ENCODE measurements at regions not wholly inside any gene's neighbourhood (a gene's known extent, or its start where the extent isn't known, plus 50 kb on each side); places are given as distances from the start of the nearest gene placed in this dataset.

DNA sequence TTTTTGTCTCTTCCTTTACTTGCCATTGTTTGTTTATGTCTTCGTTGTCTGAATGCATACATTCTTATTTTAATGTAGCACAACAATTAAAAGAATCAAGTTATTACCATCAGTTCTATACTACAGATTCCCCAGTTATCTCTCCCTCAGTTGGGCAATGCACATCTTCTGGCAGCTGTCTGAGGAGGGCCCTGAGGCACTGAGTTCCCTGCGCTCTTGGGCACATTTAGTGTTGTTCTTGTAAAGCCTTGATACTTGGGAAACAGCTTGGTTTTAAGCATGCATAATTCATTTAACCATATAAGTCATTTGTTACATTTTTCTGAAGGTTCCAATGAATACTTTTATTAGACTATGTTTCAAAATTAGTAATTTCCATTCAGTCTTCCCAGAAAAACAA is 117.9 kb downstream of the C6orf118 start:
- TF ChIP-seq, protein P1, sequence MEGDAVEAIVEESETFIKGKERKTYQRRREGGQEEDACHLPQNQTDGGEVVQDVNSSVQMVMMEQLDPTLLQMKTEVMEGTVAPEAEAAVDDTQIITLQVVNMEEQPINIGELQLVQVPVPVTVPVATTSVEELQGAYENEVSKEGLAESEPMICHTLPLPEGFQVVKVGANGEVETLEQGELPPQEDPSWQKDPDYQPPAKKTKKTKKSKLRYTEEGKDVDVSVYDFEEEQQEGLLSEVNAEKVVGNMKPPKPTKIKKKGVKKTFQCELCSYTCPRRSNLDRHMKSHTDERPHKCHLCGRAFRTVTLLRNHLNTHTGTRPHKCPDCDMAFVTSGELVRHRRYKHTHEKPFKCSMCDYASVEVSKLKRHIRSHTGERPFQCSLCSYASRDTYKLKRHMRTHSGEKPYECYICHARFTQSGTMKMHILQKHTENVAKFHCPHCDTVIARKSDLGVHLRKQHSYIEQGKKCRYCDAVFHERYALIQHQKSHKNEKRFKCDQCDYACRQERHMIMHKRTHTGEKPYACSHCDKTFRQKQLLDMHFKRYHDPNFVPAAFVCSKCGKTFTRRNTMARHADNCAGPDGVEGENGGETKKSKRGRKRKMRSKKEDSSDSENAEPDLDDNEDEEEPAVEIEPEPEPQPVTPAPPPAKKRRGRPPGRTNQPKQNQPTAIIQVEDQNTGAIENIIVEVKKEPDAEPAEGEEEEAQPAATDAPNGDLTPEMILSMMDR (IDR thresholded peaks at IDR 0.05; ENCODE audit: control insufficient read depth, insufficient read depth, low read depth, low read length, missing control alignments): no peak
- no peak for DNase-seq (ENCODE audit: low read depth)
- no peak overlapping the region for H3K4me3 ChIP-seq (ENCODE audit: control insufficient read depth, low read depth, low read length)

DNA sequence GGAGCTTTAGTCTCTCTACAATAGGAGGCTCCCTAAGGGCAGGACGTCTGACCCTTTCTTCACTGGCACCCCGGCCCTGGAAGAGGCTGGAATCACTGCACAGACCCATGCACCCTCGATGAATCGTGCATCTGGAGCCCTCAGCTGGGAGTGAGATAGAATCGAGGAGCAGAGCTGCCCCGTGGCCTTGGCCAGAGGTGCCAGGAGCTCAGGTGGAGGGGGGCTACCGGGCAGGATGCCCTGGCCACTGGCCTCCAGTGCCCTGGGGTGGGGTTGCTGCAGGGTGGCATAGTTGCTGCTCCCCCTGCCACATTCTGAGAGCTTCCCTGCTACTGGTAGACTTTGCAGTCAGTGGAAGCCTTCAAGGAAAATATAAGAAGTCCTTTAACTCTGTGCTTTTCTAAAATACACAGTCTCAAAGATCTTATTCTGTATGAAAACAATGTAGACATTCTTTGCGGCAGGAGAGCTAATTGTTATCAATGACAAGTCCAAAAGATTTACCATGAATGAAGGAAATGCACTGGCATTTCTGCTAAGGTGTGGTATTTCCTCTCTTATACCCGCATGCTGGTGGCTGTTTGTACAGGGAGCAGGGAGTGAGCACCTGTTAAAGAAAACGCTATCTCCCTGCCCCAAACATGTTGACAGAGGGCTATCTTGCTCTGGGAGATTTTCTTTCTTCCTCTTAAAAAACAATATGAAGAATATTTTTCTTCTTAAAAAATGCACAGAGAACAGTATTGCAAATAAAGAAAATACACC is 122.8 kb downstream of the C6orf118 start:
- no peak for DNase-seq (ENCODE audit: low read depth)
- H3K4me3 ChIP-seq (ENCODE audit: control insufficient read depth, low read depth, low read length): no peak overlapping the region
- TF ChIP-seq, protein P1 (IDR thresholded peaks at IDR 0.05; ENCODE audit: control insufficient read depth, insufficient read depth, low read depth, low read length, missing control alignments): no peak

DNA sequence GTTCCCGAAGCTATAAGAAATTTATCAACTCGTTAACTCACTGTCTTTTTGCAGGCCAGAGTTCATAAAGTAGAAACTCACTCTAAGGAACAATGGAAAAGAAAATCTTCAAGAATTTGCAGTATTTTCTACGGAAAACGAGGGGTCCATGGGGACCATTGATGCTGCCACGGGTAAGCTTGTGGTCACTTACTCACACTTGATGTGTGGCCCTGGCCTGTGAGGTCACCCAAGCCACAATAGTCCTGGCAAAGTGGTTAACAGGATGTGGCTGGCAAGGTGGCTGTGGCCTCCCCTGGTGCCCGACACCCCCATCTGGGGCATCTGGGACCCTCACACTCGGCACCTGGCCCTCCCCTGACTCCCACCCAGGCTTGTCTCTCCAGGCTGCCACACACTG is 123.4 kb downstream of the C6orf118 start:
- TF ChIP-seq, protein P1 (IDR thresholded peaks at IDR 0.05; ENCODE audit: control insufficient read depth, insufficient read depth, low read depth, low read length, missing control alignments): no peak
- no peak overlapping the region for H3K4me3 ChIP-seq (ENCODE audit: control insufficient read depth, low read depth, low read length)
- DNase-seq (ENCODE audit: low read depth): no peak

DNA sequence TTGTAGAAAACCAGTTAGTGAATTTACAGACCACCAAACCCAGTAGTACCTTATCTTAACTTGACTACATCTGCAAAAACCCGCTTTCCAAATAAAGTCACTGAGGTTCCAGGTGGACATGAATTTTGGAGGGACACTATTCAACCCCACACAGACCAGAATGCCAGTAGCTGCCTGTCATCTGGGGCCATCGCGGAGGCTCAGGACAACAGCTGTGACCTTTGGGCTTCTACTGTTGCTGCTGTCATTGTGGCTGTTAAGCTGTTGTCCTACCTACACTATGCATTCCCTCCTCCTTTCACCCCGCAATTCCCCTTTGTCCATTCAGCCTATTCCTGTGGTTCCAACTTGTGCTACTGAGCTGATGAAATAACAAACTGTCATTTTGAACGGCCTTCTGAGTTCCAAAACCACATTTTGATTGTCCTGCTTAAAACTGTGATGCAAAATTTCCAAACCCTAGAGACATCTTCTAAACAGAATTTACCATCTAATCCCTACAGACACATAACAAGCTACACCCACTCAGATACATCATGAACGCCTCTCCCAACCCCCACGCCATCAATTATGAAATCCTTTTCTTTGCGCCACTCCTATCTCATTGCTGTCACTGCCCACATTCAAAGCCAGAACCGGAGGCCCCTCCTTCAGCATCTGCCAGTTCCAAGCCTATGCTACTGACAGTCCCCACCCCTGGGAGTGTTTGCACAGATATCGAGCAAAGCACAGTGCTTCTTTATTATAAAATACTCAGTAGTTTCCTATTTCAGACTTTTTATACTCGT is 125.0 kb downstream of the C6orf118 start:
- no peak overlapping the region for H3K4me3 ChIP-seq (ENCODE audit: control insufficient read depth, low read depth, low read length)
- DNase-seq (ENCODE audit: low read depth): peak; percentile 17
- TF ChIP-seq, protein P1 (IDR thresholded peaks at IDR 0.05; ENCODE audit: control insufficient read depth, insufficient read depth, low read depth, low read length, missing control alignments): no peak

DNA sequence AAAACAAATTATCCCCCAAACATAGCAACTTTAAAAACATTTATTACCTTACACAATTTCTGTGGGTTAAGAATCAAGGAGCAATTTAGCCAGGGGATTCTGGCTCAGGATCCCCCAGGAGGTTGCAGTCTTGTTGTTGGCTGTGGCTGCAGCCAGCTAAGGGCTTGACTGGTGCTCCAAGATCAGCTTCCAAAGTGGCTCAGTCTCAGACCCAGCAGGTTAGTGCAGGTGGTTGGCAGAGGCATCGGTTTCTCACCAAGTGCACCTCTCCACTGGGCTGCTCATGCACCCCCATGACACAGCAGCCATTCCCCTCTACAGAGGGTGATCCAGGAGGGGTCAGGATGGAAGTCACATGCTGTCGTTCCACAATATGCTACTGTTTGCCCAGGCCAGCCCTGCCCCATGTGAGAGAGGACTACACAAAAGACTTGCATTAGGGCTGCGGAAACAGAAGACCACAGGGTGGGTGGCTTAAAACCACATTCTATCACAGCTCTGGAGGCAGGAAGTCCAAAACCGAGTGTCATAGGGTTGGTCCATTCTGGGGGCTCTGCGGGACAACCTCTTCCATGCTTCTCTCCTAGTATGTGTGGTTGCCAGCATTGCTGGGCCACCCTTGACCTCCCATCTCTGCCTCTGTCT is 125.8 kb downstream of the C6orf118 start:
- no peak for DNase-seq (ENCODE audit: low read depth)
- TF ChIP-seq, protein P1 (IDR thresholded peaks at IDR 0.05; ENCODE audit: control insufficient read depth, insufficient read depth, low read depth, low read length, missing control alignments): no peak
- no peak overlapping the region for H3K4me3 ChIP-seq (ENCODE audit: control insufficient read depth, low read depth, low read length)

DNA sequence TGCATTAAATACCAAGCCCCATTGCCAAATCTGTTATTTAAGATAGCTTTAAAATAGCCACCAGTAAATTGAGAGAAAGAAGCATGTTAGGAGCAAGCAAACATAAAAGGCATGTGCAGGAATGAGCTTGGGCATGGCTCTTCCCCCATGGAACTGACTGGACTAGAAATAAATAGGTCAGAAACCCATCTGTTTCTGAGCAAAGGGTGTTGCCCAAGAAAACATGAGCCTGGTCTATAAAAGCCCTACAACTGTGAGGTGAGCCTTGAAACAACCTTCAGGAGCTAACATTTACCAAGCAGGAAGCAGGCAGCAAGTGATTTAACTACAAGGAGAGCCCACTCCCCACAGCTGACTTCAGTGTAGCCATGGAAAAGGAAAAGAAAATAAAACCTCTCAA is 126.3 kb downstream of the C6orf118 start:
- DNase-seq (ENCODE audit: low read depth): no peak
- TF ChIP-seq, protein P1 (IDR thresholded peaks at IDR 0.05; ENCODE audit: control insufficient read depth, insufficient read depth, low read depth, low read length, missing control alignments): no peak
- no peak overlapping the region for H3K4me3 ChIP-seq (ENCODE audit: control insufficient read depth, low read depth, low read length)

Data from AG09309 (cell line).